ENCODE measurements at regions not wholly inside any gene's neighbourhood (a gene's known extent, or its start where the extent isn't known, plus 50 kb on each side); places are given as distances from the start of the nearest gene placed in this dataset.
"Not testable (repeated sequence)": the region's sequence is repeated elsewhere in the genome, so short reads cannot be mapped to it uniquely, and the experiment has no call there.

DNA sequence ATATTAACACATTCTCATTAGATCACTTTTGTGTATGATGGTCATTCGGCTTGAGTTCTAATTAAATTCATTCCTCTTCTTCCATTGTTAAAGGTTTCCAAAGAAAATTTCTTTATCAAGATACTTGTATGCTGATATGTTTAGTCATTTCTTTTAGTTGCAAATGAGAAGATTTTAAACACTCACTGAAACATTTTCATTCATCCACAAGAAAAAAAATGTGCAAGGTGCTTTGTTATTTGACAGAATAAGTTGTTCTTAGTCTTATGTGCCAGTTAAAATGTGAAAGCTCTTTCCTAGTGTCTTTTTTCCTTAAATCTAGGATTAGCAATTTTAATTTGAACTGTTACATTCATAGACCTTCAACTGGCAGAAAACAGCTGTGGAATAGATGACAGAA lies 727.0 kb upstream of the NEGR1 start:
- no peaks in the 10 kb centered on the region for H3K27me3 ChIP-seq (ENCODE audit: insufficient read depth, low read depth)
- no peaks in the 10 kb centered on the region for H3K36me3 ChIP-seq (ENCODE audit: low read depth)
- H3K4me2 ChIP-seq = no peak overlapping the region
- H3K27ac ChIP-seq = no peak overlapping the region
- DNase-seq = no peak
- no peak for TF ChIP-seq EZH2 (IDR thresholded peaks at IDR 0.05; ENCODE audit: low read depth)
- no peaks in the 10 kb centered on the region for H4K20me1 ChIP-seq (ENCODE audit: insufficient read depth)
- no peaks in the 10 kb centered on the region for H3K79me2 ChIP-seq (ENCODE audit: low read depth)
- CTCF ChIA-PET = no interaction called here
- no peaks in the 10 kb centered on the region for H3F3A ChIP-seq (ENCODE audit: insufficient read depth, low read depth)
- no peaks in the 10 kb centered on the region for H3K4me1 ChIP-seq (replicated peaks; ENCODE audit: insufficient read depth)
- no peak overlapping the region for H3K4me3 ChIP-seq
- POLR2A ChIA-PET (ENCODE audit: unreplicated experiment) = no interaction called here
- intact Hi-C loops (cut with micrococcal nuclease; ENCODE audit: unreplicated experiment) = no loop called here
- BruUV-seq (replicated peaks) = no TSS peak
- H3K9me2 ChIP-seq (ENCODE audit: insufficient read depth) = no peaks in the 10 kb centered on the region; the same call in 1 of the 2 replicates
- H2AFZ ChIP-seq = no peak overlapping the region
- no peaks in the 10 kb centered on the region for H3K9me3 ChIP-seq (ENCODE audit: insufficient read depth, low read depth)

DNA sequence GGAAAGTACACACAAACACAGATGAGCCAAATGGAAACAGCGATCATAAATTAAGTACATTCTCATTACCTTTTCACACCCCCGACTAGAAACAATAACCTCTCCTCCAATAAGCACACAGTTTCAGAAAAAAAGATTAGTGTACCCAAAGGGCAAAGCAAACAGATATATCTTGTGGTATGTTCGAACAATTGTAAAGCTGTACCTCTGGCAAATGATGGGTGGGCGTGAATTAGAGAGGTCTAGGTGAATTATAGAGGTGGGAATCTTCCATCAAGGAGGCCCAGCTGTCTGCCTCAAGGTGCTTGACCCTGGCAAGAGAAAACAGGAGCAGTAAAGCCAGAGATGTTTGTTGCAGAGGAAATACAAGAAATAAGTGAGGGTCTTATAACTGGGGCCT lies 715.3 kb upstream of the NEGR1 start:
- POLR2A ChIA-PET (ENCODE audit: unreplicated experiment) = no interaction called here
- H3K4me2 ChIP-seq = no peak overlapping the region
- intact Hi-C loops (cut with micrococcal nuclease; ENCODE audit: unreplicated experiment) = no loop called here
- H3K9me2 ChIP-seq (ENCODE audit: insufficient read depth) = no peaks in the 10 kb centered on the region
- no peaks in the 10 kb centered on the region for H4K20me1 ChIP-seq (ENCODE audit: insufficient read depth)
- no peak overlapping the region for H3K27ac ChIP-seq
- no peaks in the 10 kb centered on the region for H3F3A ChIP-seq (ENCODE audit: insufficient read depth, low read depth)
- DNase-seq = no peak
- H3K36me3 ChIP-seq (ENCODE audit: low read depth) = no peaks in the 10 kb centered on the region
- H3K9me3 ChIP-seq (ENCODE audit: insufficient read depth, low read depth) = no peaks in the 10 kb centered on the region
- H2AFZ ChIP-seq = no peak overlapping the region
- no peaks in the 10 kb centered on the region for H3K27me3 ChIP-seq (ENCODE audit: insufficient read depth, low read depth)
- H3K4me3 ChIP-seq = no peak overlapping the region
- no peaks in the 10 kb centered on the region for H3K79me2 ChIP-seq (ENCODE audit: low read depth)
- TF ChIP-seq, protein P1, sequence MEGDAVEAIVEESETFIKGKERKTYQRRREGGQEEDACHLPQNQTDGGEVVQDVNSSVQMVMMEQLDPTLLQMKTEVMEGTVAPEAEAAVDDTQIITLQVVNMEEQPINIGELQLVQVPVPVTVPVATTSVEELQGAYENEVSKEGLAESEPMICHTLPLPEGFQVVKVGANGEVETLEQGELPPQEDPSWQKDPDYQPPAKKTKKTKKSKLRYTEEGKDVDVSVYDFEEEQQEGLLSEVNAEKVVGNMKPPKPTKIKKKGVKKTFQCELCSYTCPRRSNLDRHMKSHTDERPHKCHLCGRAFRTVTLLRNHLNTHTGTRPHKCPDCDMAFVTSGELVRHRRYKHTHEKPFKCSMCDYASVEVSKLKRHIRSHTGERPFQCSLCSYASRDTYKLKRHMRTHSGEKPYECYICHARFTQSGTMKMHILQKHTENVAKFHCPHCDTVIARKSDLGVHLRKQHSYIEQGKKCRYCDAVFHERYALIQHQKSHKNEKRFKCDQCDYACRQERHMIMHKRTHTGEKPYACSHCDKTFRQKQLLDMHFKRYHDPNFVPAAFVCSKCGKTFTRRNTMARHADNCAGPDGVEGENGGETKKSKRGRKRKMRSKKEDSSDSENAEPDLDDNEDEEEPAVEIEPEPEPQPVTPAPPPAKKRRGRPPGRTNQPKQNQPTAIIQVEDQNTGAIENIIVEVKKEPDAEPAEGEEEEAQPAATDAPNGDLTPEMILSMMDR (conservative IDR thresholded peaks at IDR 0.05) = no peak
- TF ChIP-seq EZH2 (IDR thresholded peaks at IDR 0.05; ENCODE audit: low read depth) = no peak
- no peaks in the 10 kb centered on the region for H3K4me1 ChIP-seq (replicated peaks; ENCODE audit: insufficient read depth)
- CTCF ChIA-PET = no interaction called here
- no TSS peak for BruUV-seq (replicated peaks)

DNA sequence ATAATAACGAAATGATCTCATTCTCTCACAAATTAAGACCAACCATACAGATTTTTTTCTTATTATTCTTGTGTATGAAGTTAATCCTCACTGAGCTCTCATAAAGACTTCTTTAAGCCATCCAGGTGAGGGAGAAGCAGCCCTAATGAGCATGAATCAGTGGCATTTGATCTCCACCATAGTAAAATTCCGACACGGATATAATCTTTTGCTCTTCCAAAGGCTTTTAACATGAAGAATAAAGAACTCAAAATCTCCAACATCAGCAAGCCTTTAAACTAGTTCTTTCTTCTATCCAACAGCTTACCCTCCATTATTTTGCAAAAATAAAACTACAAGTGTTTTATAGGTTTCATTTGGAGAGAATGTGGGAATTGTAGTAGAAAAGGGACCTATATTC lies 714.7 kb upstream of the NEGR1 start:
- POLR2A ChIA-PET (ENCODE audit: unreplicated experiment) = no interaction called here
- DNase-seq = no peak
- BruUV-seq (replicated peaks) = no TSS peak
- no peak overlapping the region for H3K4me2 ChIP-seq
- H3K79me2 ChIP-seq (ENCODE audit: low read depth) = no peaks in the 10 kb centered on the region
- H4K20me1 ChIP-seq (ENCODE audit: insufficient read depth) = no peaks in the 10 kb centered on the region
- H3K4me1 ChIP-seq (replicated peaks; ENCODE audit: insufficient read depth) = no peaks in the 10 kb centered on the region
- no peaks in the 10 kb centered on the region for H3K36me3 ChIP-seq (ENCODE audit: low read depth)
- CTCF ChIA-PET = no interaction called here
- intact Hi-C loops (cut with micrococcal nuclease; ENCODE audit: unreplicated experiment) = no loop called here
- no peaks in the 10 kb centered on the region for H3K9me2 ChIP-seq (ENCODE audit: insufficient read depth)
- TF ChIP-seq, protein P1 (conservative IDR thresholded peaks at IDR 0.05) = no peak
- no peak overlapping the region for H2AFZ ChIP-seq
- no peaks in the 10 kb centered on the region for H3K9me3 ChIP-seq (ENCODE audit: insufficient read depth, low read depth)
- no peak overlapping the region for H3K4me3 ChIP-seq
- no peaks in the 10 kb centered on the region for H3K27me3 ChIP-seq (ENCODE audit: insufficient read depth, low read depth)
- no peaks in the 10 kb centered on the region for H3F3A ChIP-seq (ENCODE audit: insufficient read depth, low read depth)
- H3K27ac ChIP-seq = no peak overlapping the region

DNA sequence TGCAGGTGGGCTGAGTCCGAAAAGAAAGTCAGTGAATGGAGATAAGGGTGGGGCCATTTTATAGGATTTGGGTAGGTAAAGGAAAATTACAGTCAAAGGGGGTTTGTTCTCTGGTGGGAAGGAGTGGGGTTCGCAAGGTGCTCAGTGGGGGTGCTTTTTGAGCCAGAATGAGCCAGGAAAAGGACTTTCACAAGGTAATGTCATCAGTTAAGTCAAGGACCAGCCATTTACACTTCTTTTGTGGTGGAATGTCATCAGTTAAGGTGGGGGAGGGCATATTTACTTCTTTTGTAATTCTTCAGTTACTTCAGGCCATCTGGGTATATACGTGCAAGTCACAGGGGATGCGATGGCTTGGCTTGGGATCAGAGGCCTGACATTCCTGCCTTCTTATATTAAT lies 705.5 kb upstream of the NEGR1 start:
- H3K4me1 ChIP-seq (replicated peaks; ENCODE audit: insufficient read depth); POLR2A ChIA-PET (ENCODE audit: unreplicated experiment); H4K20me1 ChIP-seq (ENCODE audit: insufficient read depth); H3K27ac ChIP-seq; H3K79me2 ChIP-seq (ENCODE audit: low read depth); H3K9me3 ChIP-seq (ENCODE audit: insufficient read depth, low read depth); H3K4me2 ChIP-seq; H3K9me2 ChIP-seq (ENCODE audit: insufficient read depth); CTCF ChIA-PET; BruUV-seq (replicated peaks); H3F3A ChIP-seq (ENCODE audit: insufficient read depth, low read depth); DNase-seq; intact Hi-C loops (cut with micrococcal nuclease; ENCODE audit: unreplicated experiment); H3K27me3 ChIP-seq (ENCODE audit: insufficient read depth, low read depth); H2AFZ ChIP-seq; H3K36me3 ChIP-seq (ENCODE audit: low read depth); H3K4me3 ChIP-seq: not testable (repeated sequence)

Measured in PC-9 (cell line).